Activated CD4-positive, alpha-beta memory T cell treated with anti-CD3 and anti-CD28 coated beads, Interleukin-2, amount 10 ng/mL, durations not matched to agents 7 days and 5 days (primary cell): ENCODE measurements at regions not wholly inside any gene's neighbourhood (a gene's known extent, or its start where the extent isn't known, plus 50 kb on each side); places are given as distances from the start of the nearest gene placed in this dataset.

Experiments
- CTCF ChIA-PET: fragments of 350-600 bp; sonication (Branson Sonifier 250); formaldehyde crosslinking; loops from one replicate; lab custom pipeline; 2021; ENCODE audit warnings: antibody characterized with exemption, inconsistent platforms; lab: Charles Lee
- POLR2A ChIA-PET: fragments of 350-600 bp; sonication (Branson Sonifier 250); formaldehyde crosslinking; loops from one replicate; lab custom pipeline; 2021; ENCODE audit warnings: antibody characterized with exemption; lab: Charles Lee
- DNase-seq: peaks from one replicate; pipeline ENCODE4 v3.0.0-alpha.2; 2020
- H3K27ac Mint-ChIP-seq: one replicate; pipeline ENCODE4 v1.8.0; 2021; ENCODE audit warnings: mild to moderate bottlenecking, mixed read lengths
- H3K27me3 Mint-ChIP-seq: one replicate; pipeline ENCODE4 v1.8.0; 2021; ENCODE audit warnings: mixed read lengths
- H3K36me3 Mint-ChIP-seq: one replicate; pipeline ENCODE4 v1.8.0; 2021; ENCODE audit warnings: low read depth, mixed read lengths
- H3K4me1 Mint-ChIP-seq: one replicate; pipeline ENCODE4 v1.8.0; 2021; ENCODE audit warnings: mixed read lengths
- H3K4me3 Mint-ChIP-seq: one replicate; pipeline ENCODE4 v1.8.0; 2021; ENCODE audit warnings: mild to moderate bottlenecking, mixed read lengths
- H3K9me3 Mint-ChIP-seq: one replicate; pipeline ENCODE4 v1.8.0; 2021; ENCODE audit warnings: mixed read lengths

DNA sequence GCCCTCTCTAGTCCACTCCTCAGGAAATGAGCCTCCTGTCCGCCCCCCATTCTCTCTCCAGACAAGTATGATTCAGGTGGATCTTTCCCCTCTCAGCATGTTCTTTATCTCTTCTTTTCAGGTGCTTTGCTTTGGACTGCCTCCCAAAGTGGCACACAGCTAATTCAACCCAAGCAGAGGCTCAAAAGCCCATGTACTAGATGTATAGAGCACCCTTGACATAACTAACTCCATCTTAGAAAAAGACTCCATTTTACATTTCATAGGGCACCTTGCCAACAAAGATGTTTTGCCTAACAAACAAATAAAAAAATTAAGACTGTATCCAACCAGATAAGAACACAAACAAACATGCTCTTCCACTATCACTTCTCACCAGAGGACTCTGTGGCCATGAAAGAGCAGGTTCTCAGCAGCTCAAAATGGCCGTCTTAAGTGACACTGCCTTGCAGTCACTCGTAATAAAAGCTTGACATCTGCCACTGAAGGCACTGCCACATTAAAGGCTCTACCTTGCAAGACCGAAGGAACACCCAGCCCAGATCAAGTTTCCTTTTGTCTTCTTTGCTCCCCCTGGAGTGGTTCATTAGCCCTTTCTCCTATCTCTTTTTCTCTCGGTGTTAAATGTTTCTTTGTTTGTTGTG, 84.9 kb upstream of the TAB3 start:
- Mint-ChIP-seq H3K27me3 (peaks cover 8% of the 10 kb centered on the region), H3K27ac (no peak overlapping the region), H3K36me3 (no peaks in the 10 kb centered on the region), H3K4me1 (peaks cover 7% of the 10 kb centered on the region), H3K4me3 (no peak overlapping the region), H3K9me3 (no peaks in the 10 kb centered on the region)
- ChIA-PET POLR2A (no interaction called here), CTCF (no interaction called here)
- no peak for DNase-seq

GRCh38 chrX:30971774-30972603, 82.9 kb upstream of the TAB3 start:
- POLR2A ChIA-PET, result no interaction called here
- peak; percentile 16 for DNase-seq
- peak overlapping the region; percentile 6 for H3K4me3 Mint-ChIP-seq
- peaks cover 7% of the 10 kb centered on the region for H3K4me1 Mint-ChIP-seq
- H3K27ac Mint-ChIP-seq, result no peak overlapping the region
- CTCF ChIA-PET, result interaction anchor here (0.8 to 1.4 kb wide), 2 partner anchors 65 to 66 kb away, joined by 3 read pairs; no protein-coding TSS in a partner anchor
- H3K9me3 Mint-ChIP-seq, result no peaks in the 10 kb centered on the region
- H3K27me3 Mint-ChIP-seq, result peaks cover 8% of the 10 kb centered on the region
- H3K36me3 Mint-ChIP-seq, result no peaks in the 10 kb centered on the region

DNA sequence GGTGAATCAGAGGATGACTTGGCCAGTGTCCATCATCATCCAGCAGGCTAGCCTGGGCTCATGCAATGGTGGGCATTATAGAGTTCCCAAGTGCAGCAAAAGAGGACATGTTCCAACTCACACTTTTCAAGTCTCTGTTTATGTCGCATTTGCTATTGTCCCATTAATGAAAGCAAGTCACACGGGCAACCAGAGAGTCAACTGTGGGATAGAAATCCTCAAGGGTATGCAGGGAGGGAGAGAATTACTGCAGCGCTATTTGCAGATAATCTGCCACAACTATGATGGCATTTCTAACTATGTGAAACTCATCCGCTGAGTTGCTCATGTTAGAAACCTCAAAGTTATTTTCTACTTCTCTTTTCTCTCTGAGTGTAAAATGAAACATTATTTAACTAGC, 78.5 kb upstream of the TAB3 start:
- Mint-ChIP-seq H3K27ac (no peak overlapping the region), H3K4me1 (peaks cover 5% of the 10 kb centered on the region), H3K36me3 (no peaks in the 10 kb centered on the region), H3K9me3 (no peaks in the 10 kb centered on the region), H3K27me3 (peaks cover 6% of the 10 kb centered on the region), H3K4me3 (no peak overlapping the region)
- ChIA-PET POLR2A (no interaction called here), CTCF (no interaction called here)
- no peak for DNase-seq

DNA sequence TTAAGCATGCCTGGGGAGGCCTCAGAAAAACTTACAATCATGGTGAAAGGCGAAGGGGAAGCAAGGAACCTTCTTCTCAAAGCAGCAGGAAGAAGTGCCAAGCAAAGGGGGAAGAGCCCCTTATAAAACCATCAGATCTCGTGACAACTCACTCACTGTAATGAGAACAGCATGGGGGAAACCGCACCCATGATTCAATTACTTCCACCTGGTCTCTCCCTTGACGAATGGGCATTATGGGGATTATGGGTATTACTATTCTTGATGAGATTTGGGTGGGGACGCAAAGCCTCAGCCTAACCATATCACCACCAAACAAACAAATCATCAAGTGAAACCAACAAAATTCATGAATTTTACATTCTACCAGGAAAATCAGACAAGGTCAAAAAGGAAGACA, 76.7 kb upstream of the TAB3 start:
- no peak overlapping the region for H3K27ac Mint-ChIP-seq
- DNase-seq, result no peak
- no peaks in the 10 kb centered on the region for H3K36me3 Mint-ChIP-seq
- POLR2A ChIA-PET, result no interaction called here
- no peaks in the 10 kb centered on the region for H3K4me1 Mint-ChIP-seq
- no peaks in the 10 kb centered on the region for H3K9me3 Mint-ChIP-seq
- no peak overlapping the region for H3K4me3 Mint-ChIP-seq
- CTCF ChIA-PET, result no interaction called here
- H3K27me3 Mint-ChIP-seq, result peaks cover 6% of the 10 kb centered on the region

DNA sequence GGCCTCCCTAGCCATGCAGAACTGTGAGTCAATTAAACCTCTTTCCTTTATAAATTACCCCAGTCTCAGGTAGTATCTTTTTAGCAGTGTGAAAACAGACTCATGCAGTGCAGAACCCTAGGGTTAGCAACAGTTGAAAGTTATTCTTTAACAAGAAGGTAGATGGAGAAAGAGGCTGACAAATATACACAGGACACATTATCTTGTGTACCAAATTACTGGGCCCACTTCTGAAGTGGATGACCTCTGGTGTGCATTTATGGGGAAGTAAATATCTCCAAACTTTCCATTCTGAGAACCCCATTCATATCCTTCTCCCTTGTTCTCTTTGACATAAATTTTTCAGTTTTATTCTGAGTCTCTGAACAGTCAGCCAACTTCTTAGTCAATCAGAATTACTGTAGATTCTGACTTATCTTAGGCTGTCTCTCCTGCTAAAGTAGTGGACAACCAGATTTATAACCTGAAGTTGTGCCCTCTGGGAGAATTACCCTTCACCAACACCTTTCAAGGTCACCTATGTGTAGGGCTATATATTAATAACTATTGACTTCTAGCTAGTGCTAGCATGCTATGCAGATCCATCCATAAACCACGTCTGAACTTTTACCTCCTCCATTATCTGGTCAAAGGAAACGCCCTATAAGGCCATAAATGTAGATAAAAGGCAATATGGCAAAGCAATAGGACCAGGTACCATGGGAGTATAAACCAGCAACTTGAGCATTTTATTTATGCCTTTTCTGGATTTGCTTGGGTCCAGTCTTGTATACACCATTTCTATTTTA, 72.5 kb upstream of the TAB3 start:
- H3K27ac Mint-ChIP-seq, result no peak overlapping the region
- H3K27me3 Mint-ChIP-seq, result peaks cover 2% of the 10 kb centered on the region
- no peaks in the 10 kb centered on the region for H3K9me3 Mint-ChIP-seq
- no peaks in the 10 kb centered on the region for H3K36me3 Mint-ChIP-seq
- no peaks in the 10 kb centered on the region for H3K4me1 Mint-ChIP-seq
- no peak for DNase-seq
- CTCF ChIA-PET, result interaction anchor here (0.6 kb wide), 1 partner anchor 23 kb away, joined by 3 read pairs; no protein-coding TSS in a partner anchor
- no peak overlapping the region for H3K4me3 Mint-ChIP-seq
- POLR2A ChIA-PET, result no interaction called here

- Mint-ChIP-seq H3K36me3 (no peaks in the 10 kb centered on the region), H3K27me3 (no peaks in the 10 kb centered on the region), H3K4me1 (no peaks in the 10 kb centered on the region), H3K9me3 (no peaks in the 10 kb centered on the region), H3K4me3 (no peak overlapping the region), H3K27ac (no peak overlapping the region)
- ChIA-PET CTCF (no interaction called here), POLR2A (no interaction called here)
- DNase-seq, result no peak
Observed at GRCh38 chrX:30957753-30958152, 68.7 kb upstream of the TAB3 start.

DNA sequence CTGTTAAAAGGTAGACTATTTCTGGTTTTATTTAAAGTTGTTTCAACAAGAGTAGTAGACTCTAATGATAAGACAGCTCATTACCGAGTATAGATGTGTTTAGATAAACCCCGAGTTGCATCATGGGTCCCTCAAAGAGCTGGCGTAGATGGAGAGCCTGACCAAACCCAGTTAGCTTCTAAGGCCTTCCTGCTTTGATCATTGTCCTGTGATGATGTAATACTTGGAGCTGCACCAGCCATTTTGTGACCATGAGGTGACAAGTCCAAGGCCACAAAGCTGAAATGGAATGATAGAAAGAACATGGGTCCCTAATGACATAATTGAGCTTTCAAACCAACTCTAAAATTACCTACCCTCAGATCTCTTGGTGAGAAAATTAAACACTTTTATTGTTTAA, 66.6 kb upstream of the TAB3 start:
- ChIA-PET CTCF (no interaction called here), POLR2A (no interaction called here)
- no peak overlapping the region for H3K4me3 Mint-ChIP-seq
- no peaks in the 10 kb centered on the region for H3K4me1 Mint-ChIP-seq
- no peaks in the 10 kb centered on the region for H3K36me3 Mint-ChIP-seq
- H3K27me3 Mint-ChIP-seq, result no peaks in the 10 kb centered on the region
- no peaks in the 10 kb centered on the region for H3K9me3 Mint-ChIP-seq
- DNase-seq, result no peak
- H3K27ac Mint-ChIP-seq, result no peak overlapping the region

DNA sequence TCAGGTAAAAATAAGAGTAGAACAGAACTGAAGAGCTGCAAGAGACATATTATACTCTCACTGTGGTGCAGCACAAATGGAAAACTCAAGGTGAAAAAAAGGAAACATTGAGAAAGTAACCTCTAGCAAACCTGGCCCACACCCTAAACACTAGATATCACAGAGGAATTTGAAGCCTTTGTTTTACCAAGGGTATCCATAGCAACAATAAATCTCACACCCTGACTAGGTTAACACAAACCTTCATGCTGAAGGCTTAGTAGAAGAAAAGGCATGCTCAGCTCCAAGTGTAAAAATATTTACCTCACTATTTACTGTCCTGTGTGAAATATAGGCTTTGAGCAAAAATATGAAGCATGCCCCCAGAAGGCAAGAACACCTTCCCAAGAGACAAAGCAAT, 61.9 kb upstream of the TAB3 start:
- Mint-ChIP-seq H3K27ac (no peak overlapping the region), H3K9me3 (no peaks in the 10 kb centered on the region), H3K36me3 (no peaks in the 10 kb centered on the region), H3K4me3 (no peak overlapping the region), H3K27me3 (no peaks in the 10 kb centered on the region), H3K4me1 (no peaks in the 10 kb centered on the region)
- ChIA-PET CTCF (no interaction called here), POLR2A (no interaction called here)
- no peak for DNase-seq

- Mint-ChIP-seq H3K36me3 (no peaks in the 10 kb centered on the region), H3K27me3 (no peaks in the 10 kb centered on the region), H3K4me3 (no peak overlapping the region), H3K4me1 (no peaks in the 10 kb centered on the region), H3K9me3 (no peaks in the 10 kb centered on the region), H3K27ac (no peak overlapping the region)
- CTCF ChIA-PET, result interaction anchor here (0.5 to 0.6 kb wide), 2 partner anchors 12 to 18 kb away, joined by 3 read pairs; no protein-coding TSS in a partner anchor
- POLR2A ChIA-PET, result no interaction called here
- DNase-seq, result no peak
Observed at GRCh38 chrX:30950391-30950790, 61.3 kb upstream of the TAB3 start.

- no peaks in the 10 kb centered on the region for H3K27me3 Mint-ChIP-seq
Observed at GRCh38 chrX:30949554-30949953, 60.5 kb upstream of the TAB3 start.

DNA sequence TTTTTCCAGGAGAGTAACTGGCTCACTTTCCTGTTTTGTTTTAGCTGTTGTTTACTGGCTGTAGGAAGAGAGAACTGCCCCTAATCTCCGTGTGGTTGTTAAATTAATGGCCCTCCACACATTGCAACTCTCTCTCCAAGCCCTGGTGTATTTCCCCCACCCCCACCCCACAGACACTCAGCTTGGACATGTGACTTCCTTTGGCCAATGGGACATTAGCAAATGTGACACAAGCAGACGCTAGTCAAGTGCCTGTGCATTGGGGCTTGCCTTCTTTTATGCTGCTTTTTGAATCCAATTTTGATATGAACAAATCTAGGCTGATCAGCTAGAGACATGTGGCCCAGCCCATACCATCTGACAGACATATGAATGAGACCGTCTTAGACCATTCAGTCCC, 59.6 kb upstream of the TAB3 start:
- H3K36me3 Mint-ChIP-seq, result no peaks in the 10 kb centered on the region
- no peak overlapping the region for H3K4me3 Mint-ChIP-seq
- no peak overlapping the region for H3K27ac Mint-ChIP-seq
- no peaks in the 10 kb centered on the region for H3K9me3 Mint-ChIP-seq
- no peaks in the 10 kb centered on the region for H3K4me1 Mint-ChIP-seq
- DNase-seq, result no peak
- ChIA-PET POLR2A (no interaction called here), CTCF (no interaction called here)
- H3K27me3 Mint-ChIP-seq, result no peaks in the 10 kb centered on the region

More at GRCh38 chrX:30949554-30949953, 60.5 kb upstream of the TAB3 start:
- no peak for DNase-seq
- Mint-ChIP-seq H3K4me3 (no peak overlapping the region), H3K9me3 (no peaks in the 10 kb centered on the region), H3K27ac (no peak overlapping the region), H3K4me1 (no peaks in the 10 kb centered on the region), H3K36me3 (no peaks in the 10 kb centered on the region)
- ChIA-PET POLR2A (no interaction called here), CTCF (no interaction called here)

DNA sequence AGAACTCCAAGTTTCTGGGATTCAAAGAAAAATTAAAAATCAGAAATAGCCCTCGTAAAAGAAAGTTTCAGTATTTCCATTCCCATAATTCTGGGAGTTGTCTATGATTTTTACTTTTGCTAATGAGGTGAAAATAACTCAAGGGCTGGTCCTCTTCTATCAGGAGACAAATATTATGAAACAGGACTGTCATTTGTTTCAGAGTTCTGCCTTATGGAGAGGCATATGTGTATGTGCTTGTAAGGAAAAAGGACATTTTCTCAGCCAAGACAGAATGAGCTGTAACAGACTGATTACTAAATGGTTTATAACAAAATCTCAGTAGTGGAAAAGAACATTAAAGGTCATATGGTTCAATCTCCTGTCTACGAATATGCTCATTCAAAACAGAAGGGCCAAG, 59.0 kb upstream of the TAB3 start:
- no peaks in the 10 kb centered on the region for H3K36me3 Mint-ChIP-seq
- no peak overlapping the region for H3K4me3 Mint-ChIP-seq
- ChIA-PET CTCF (no interaction called here), POLR2A (no interaction called here)
- no peak for DNase-seq
- no peak overlapping the region for H3K27ac Mint-ChIP-seq
- no peaks in the 10 kb centered on the region for H3K4me1 Mint-ChIP-seq
- no peaks in the 10 kb centered on the region for H3K27me3 Mint-ChIP-seq
- H3K9me3 Mint-ChIP-seq, result no peaks in the 10 kb centered on the region

DNA sequence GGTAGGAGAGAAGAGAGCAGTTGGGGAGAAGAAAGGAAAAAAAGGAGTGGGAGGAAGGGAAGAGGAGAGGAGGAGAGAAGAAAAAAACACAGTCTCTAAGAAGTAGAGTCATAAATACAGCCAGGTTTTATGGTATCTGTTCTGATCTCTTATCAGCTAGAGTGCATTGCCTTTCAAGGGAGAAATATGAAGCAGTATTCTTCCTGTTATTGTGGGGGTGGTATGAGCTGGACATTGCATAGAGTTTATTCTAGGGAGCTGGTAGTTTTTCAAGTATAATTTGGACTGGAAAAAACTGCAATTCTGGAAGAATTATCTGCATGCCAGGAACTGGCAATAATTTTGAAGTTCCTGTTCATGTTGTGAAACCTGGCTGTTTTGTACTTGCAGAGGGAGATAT, 54.9 kb upstream of the TAB3 start:
- no peaks in the 10 kb centered on the region for H3K36me3 Mint-ChIP-seq
- H3K27me3 Mint-ChIP-seq, result no peaks in the 10 kb centered on the region
- no peaks in the 10 kb centered on the region for H3K9me3 Mint-ChIP-seq
- no peaks in the 10 kb centered on the region for H3K4me1 Mint-ChIP-seq
- CTCF ChIA-PET, result no interaction called here
- DNase-seq, result no peak
- H3K4me3 Mint-ChIP-seq, result no peak overlapping the region
- POLR2A ChIA-PET, result no interaction called here
- no peak overlapping the region for H3K27ac Mint-ChIP-seq
